ENCODE measurements at regions not wholly inside any gene's neighbourhood (a gene's known extent, or its start where the extent isn't known, plus 50 kb on each side); places are given as distances from the start of the nearest gene placed in this dataset.

- no peak for TF ChIP-seq CTCF (IDR thresholded peaks at IDR 0.05)
- no peak for TF ChIP-seq POLR2A (IDR thresholded peaks at IDR 0.05)
Measured at GRCh38 chr2:228917220-228917619, 353.9 kb downstream of the PID1 start.

All from right lobe of liver (tissue), 4 donors.